SK-N-MC (cell line): ENCODE measurements at regions not wholly inside any gene's neighbourhood (a gene's known extent, or its start where the extent isn't known, plus 50 kb on each side); places are given as distances from the start of the nearest gene placed in this dataset.

Source experiments
- EZH2 ChIP-seq: fragments of 200-600 bp; sonication (generic); IDR thresholded peaks from one replicate; pipeline ENCODE4 v1.6.1; 2017; ENCODE audit warnings: antibody characterized with exemption
- FOXP2 ChIP-seq: optimal IDR thresholded peaks from 2 replicates; pipeline ENCODE3; 2011; ENCODE audit warnings: mild to moderate bottlenecking, moderate library complexity; ENCODE audit not compliant: insufficient read depth; ENCODE audit errors: extremely low read length, control extremely low read depth
- POLR2AphosphoS5 ChIP-seq: IDR thresholded peaks from 2 replicates; pipeline ENCODE4 v1.6.1; 2012; ENCODE audit warnings: mild to moderate bottlenecking, low read depth, low read length, borderline replicate concordance

DNA sequence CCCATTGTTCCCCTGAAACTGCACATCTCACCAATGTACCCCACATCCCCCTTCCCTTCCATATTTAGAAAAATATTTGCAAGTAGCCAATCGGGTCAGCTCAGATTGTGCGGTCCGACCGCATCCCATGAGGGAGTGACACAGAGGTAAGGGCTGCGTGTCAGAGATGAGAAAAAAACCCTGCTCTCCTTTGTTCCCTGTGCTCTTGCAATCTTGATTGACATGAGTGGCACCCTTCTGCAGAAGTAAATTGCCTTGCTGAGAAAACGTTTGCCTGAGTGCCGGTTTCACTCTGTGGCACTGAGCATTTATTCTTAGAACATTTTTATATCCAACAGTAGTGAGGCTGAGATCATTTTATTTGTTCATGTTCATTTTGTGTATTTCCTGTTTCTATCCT lies 81.6 kb upstream of the CCDC90B start:
- TF ChIP-seq EZH2 (no peak), POLR2AphosphoS5 (no peak), FOXP2 (no peak)
